ENCODE measurements at regions not wholly inside any gene's neighbourhood (a gene's known extent, or its start where the extent isn't known, plus 50 kb on each side); places are given as distances from the start of the nearest gene placed in this dataset.

DNA sequence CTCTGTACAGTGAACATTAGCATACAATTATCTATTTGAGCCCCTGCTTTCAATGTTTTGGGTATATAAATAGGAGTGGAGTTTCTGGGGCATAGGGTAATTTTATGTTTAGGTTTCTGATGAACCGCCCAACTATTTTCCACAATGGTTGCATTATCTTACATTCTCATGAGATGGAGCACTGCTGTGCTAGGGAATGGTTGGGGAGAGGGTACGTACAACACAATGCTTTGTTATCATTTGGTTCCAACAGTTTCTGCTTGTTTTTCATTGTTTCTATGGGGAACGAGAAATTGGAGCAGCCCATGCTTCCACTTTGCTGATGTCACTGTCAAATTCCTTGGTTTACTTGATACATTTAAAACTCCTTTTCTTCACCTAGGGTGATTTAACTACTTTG lies 1115.3 kb downstream of the REEP3 start:
- peak overlapping the region; percentile 89; the same call in 1 of the 2 replicates for H3K27ac Mint-ChIP-seq
- H2AFZ ChIP-seq, result no peak overlapping the region

DNA sequence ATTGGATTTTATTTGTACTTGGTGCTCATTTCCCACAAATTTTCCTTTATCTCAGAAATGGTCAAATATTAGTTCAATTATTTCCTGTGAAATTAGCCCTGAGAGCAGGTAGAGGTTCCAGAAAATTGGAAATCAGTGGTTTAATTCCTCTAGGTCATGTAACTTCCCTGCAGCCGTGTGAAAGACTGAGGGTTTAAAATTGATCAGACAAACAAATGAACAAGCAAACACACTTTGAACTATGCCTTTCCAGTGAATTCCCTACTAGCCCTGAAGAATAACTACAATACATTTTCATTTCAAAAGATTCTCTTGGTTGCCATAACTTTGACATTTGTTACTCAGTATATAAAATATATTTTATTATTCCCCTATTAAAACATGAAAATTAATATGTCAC lies 1116.7 kb downstream of the REEP3 start:
- H3K27me3 ChIP-seq (ENCODE audit: insufficient read depth), result no peaks in the 10 kb centered on the region
- H3K4me3 Mint-ChIP-seq, result no peak overlapping the region
- H3K36me3 ChIP-seq (ENCODE audit: insufficient read depth), result no peaks in the 10 kb centered on the region
- DNase-seq (ENCODE audit: low spot score), result no peak
- no peaks in the 10 kb centered on the region for H4K20me1 ChIP-seq (replicated peaks; ENCODE audit: insufficient read depth)
- H3K79me2 ChIP-seq (replicated peaks; ENCODE audit: insufficient read depth), result no peaks in the 10 kb centered on the region
- no peaks in the 10 kb centered on the region for H3K4me1 ChIP-seq (ENCODE audit: insufficient read depth)
- TF ChIP-seq STAT1 (IDR thresholded peaks at IDR 0.05; ENCODE audit: unreplicated experiment), result no peak
- no peak for TF ChIP-seq ZNF331 (CRISPR knock-in tag; IDR thresholded peaks at IDR 0.05; ENCODE audit: low read depth)
- no peaks in the 10 kb centered on the region for H3K36me3 Mint-ChIP-seq (ENCODE audit: low read depth)
- H3K27ac ChIP-seq (ENCODE audit: low read depth), result no peak overlapping the region
- H3K4me2 ChIP-seq, result no peak overlapping the region
- H3K27me3 Mint-ChIP-seq (ENCODE audit: insufficient read depth, low read depth, poor library complexity), result no peaks in the 10 kb centered on the region
- no peak overlapping the region for H3K4me3 ChIP-seq
- H2AFZ ChIP-seq, result no peak overlapping the region
- no peak overlapping the region for H3K27ac Mint-ChIP-seq
- no peaks in the 10 kb centered on the region for H3F3A ChIP-seq (replicated peaks; ENCODE audit: low read depth)
- no peak for ATAC-seq
- H3K9me2 ChIP-seq (ENCODE audit: insufficient read depth), result 0 out of 2 replicates have a peak, but pooled peaks cover 9% of the 10 kb centered on the region
- H3K4me1 Mint-ChIP-seq, result peaks cover 2% of the 10 kb centered on the region; the same call in 2 of the 3 replicates
- no peaks in the 10 kb centered on the region for H3K9me3 Mint-ChIP-seq

More for the DNA sequence above, 1115.3 kb downstream of the REEP3 start:
- H3K4me2 ChIP-seq, result no peak overlapping the region
- ATAC-seq (no peak), DNase-seq (ENCODE audit: low spot score) (no peak)
- Mint-ChIP-seq H3K9me3 (no peaks in the 10 kb centered on the region), H3K36me3 (ENCODE audit: low read depth) (no peaks in the 10 kb centered on the region), H3K4me1 (peaks cover 2% of the 10 kb centered on the region; the same call in 2 of the 3 replicates), H3K27me3 (ENCODE audit: insufficient read depth, low read depth, poor library complexity) (no peaks in the 10 kb centered on the region), H3K4me3 (no peak overlapping the region)
- no peaks in the 10 kb centered on the region for H3K4me1 ChIP-seq (ENCODE audit: insufficient read depth)
- H3K79me2 ChIP-seq (replicated peaks; ENCODE audit: insufficient read depth), result no peaks in the 10 kb centered on the region
- H3K27ac ChIP-seq (ENCODE audit: low read depth), result no peak overlapping the region
- H4K20me1 ChIP-seq (replicated peaks; ENCODE audit: insufficient read depth), result no peaks in the 10 kb centered on the region
- H3F3A ChIP-seq (replicated peaks; ENCODE audit: low read depth), result no peaks in the 10 kb centered on the region
- no peaks in the 10 kb centered on the region for H3K27me3 ChIP-seq (ENCODE audit: insufficient read depth)
- no peak for TF ChIP-seq ZNF331 (CRISPR knock-in tag; IDR thresholded peaks at IDR 0.05; ENCODE audit: low read depth)
- TF ChIP-seq ZNF114 (CRISPR knock-in tag; IDR thresholded peaks at IDR 0.05), result no peak
- no peaks in the 10 kb centered on the region for H3K9me2 ChIP-seq (ENCODE audit: insufficient read depth)
- H3K4me3 ChIP-seq, result no peak overlapping the region
- H3K36me3 ChIP-seq (ENCODE audit: insufficient read depth), result no peaks in the 10 kb centered on the region

DNA sequence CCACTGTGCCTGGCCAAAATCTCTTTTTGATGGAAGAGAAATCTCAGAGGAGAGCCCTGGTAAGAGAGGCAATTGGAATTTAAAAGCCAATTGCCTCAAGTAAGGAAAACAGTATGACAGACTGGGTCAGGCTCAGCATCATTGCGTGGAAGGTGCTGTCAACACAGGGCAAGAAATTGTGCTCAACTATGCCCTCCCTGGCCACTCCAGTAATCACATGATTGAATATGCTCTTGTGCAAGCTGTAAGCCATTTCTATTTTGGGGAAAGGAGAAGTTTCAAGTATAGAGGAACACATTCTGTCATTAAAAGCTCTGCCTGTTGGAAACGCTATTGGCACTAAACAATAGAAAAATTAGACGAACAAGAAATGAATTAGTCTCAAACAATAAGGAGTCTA lies 1127.7 kb downstream of the REEP3 start:
- H3K27ac Mint-ChIP-seq, result no peak overlapping the region
- Histone ChIP-seq H3K36me3 (ENCODE audit: insufficient read depth) (no peaks in the 10 kb centered on the region), H3K4me2 (no peak overlapping the region), H3K4me1 (ENCODE audit: insufficient read depth) (no peaks in the 10 kb centered on the region), H3K4me3 (no peak overlapping the region), H3F3A (replicated peaks; ENCODE audit: low read depth) (no peaks in the 10 kb centered on the region), H3K27me3 (ENCODE audit: insufficient read depth) (no peaks in the 10 kb centered on the region), H3K27ac (ENCODE audit: low read depth) (no peak overlapping the region), H3K9me2 (ENCODE audit: insufficient read depth) (peaks cover 7% of the 10 kb centered on the region; the same call in 1 of the 2 replicates), H4K20me1 (replicated peaks; ENCODE audit: insufficient read depth) (no peaks in the 10 kb centered on the region), H2AFZ (no peak overlapping the region), H3K79me2 (replicated peaks; ENCODE audit: insufficient read depth) (no peaks in the 10 kb centered on the region)
- no peaks in the 10 kb centered on the region for H3K9me3 Mint-ChIP-seq
- TF ChIP-seq, protein P1, sequence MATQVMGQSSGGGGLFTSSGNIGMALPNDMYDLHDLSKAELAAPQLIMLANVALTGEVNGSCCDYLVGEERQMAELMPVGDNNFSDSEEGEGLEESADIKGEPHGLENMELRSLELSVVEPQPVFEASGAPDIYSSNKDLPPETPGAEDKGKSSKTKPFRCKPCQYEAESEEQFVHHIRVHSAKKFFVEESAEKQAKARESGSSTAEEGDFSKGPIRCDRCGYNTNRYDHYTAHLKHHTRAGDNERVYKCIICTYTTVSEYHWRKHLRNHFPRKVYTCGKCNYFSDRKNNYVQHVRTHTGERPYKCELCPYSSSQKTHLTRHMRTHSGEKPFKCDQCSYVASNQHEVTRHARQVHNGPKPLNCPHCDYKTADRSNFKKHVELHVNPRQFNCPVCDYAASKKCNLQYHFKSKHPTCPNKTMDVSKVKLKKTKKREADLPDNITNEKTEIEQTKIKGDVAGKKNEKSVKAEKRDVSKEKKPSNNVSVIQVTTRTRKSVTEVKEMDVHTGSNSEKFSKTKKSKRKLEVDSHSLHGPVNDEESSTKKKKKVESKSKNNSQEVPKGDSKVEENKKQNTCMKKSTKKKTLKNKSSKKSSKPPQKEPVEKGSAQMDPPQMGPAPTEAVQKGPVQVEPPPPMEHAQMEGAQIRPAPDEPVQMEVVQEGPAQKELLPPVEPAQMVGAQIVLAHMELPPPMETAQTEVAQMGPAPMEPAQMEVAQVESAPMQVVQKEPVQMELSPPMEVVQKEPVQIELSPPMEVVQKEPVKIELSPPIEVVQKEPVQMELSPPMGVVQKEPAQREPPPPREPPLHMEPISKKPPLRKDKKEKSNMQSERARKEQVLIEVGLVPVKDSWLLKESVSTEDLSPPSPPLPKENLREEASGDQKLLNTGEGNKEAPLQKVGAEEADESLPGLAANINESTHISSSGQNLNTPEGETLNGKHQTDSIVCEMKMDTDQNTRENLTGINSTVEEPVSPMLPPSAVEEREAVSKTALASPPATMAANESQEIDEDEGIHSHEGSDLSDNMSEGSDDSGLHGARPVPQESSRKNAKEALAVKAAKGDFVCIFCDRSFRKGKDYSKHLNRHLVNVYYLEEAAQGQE (IDR thresholded peaks at IDR 0.05; ENCODE audit: unreplicated experiment), result no peak
- TF ChIP-seq, protein P2, sequence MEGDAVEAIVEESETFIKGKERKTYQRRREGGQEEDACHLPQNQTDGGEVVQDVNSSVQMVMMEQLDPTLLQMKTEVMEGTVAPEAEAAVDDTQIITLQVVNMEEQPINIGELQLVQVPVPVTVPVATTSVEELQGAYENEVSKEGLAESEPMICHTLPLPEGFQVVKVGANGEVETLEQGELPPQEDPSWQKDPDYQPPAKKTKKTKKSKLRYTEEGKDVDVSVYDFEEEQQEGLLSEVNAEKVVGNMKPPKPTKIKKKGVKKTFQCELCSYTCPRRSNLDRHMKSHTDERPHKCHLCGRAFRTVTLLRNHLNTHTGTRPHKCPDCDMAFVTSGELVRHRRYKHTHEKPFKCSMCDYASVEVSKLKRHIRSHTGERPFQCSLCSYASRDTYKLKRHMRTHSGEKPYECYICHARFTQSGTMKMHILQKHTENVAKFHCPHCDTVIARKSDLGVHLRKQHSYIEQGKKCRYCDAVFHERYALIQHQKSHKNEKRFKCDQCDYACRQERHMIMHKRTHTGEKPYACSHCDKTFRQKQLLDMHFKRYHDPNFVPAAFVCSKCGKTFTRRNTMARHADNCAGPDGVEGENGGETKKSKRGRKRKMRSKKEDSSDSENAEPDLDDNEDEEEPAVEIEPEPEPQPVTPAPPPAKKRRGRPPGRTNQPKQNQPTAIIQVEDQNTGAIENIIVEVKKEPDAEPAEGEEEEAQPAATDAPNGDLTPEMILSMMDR (conservative IDR thresholded peaks at IDR 0.05; ENCODE audit: low read depth in 2 of 2), result peak; percentile 38 to 48
- TF ChIP-seq ZNF331 (CRISPR knock-in tag; IDR thresholded peaks at IDR 0.05; ENCODE audit: low read depth) (no peak), CREB1 (CRISPR knock-in tag; IDR thresholded peaks at IDR 0.05; ENCODE audit: low read depth) (no peak)
- DNase-seq (ENCODE audit: low spot score), result peak; percentile 58
- H3K4me1 Mint-ChIP-seq, result no peaks in the 10 kb centered on the region
- H3K36me3 Mint-ChIP-seq (ENCODE audit: low read depth), result no peaks in the 10 kb centered on the region
- no peaks in the 10 kb centered on the region for H3K27me3 Mint-ChIP-seq (ENCODE audit: insufficient read depth, low read depth, poor library complexity)
- peak; percentile 57; the same call in 2 of the 3 replicates for ATAC-seq
- no peak overlapping the region for H3K4me3 Mint-ChIP-seq
